IMR-90 (cell line): ENCODE measurements at regions not wholly inside any gene's neighbourhood (a gene's known extent, or its start where the extent isn't known, plus 50 kb on each side); places are given as distances from the start of the nearest gene placed in this dataset.

Experiments used
- BHLHE40 ChIP-seq: fragments of 150-350 bp; IDR thresholded peaks from 2 replicates; pipeline ENCODE4 v1.6.1; 2016; ENCODE audit warnings: mild to moderate bottlenecking, low read depth, low read length
- CEBPB ChIP-seq: IDR thresholded peaks from 2 replicates; pipeline ENCODE4 v1.6.1; 2012; ENCODE audit warnings: low read depth, low read length, improper control_type of control experiment
- CTCF ChIP-seq: conservative IDR thresholded peaks from 2 replicates; pipeline ENCODE4 v1.5.1; 2012; ENCODE audit warnings: mild to moderate bottlenecking, low read depth, low read length, improper control_type of control experiment
- ELK1 ChIP-seq: fragments of 150-350 bp; IDR thresholded peaks from 2 replicates; pipeline ENCODE4 v1.6.1; 2016; ENCODE audit warnings: low read depth, mild to moderate bottlenecking, low read length, moderate library complexity, borderline replicate concordance
- FOS ChIP-seq: fragments of 150-350 bp; IDR thresholded peaks from 2 replicates; pipeline ENCODE4 v1.6.1; 2016; ENCODE audit warnings: low read depth, low read length
- MAFK ChIP-seq: IDR thresholded peaks from 2 replicates; pipeline ENCODE4 v1.6.1; 2012; ENCODE audit warnings: low read depth, low read length, improper control_type of control experiment
- MXI1 ChIP-seq: IDR thresholded peaks from 2 replicates; pipeline ENCODE4 v1.6.1; 2012; ENCODE audit warnings: low read depth, mild to moderate bottlenecking, low read length, moderate library complexity, borderline replicate concordance
- NFE2L2 ChIP-seq: fragments of 150-350 bp; IDR thresholded peaks from 2 replicates; pipeline ENCODE4 v1.6.1; 2016; ENCODE audit warnings: low read depth, mild to moderate bottlenecking, low read length
- POLR2A ChIP-seq: IDR thresholded peaks from 2 replicates; pipeline ENCODE4 v1.6.1; 2012; ENCODE audit warnings: mild to moderate bottlenecking, low read depth, low read length
- RAD21 ChIP-seq: IDR thresholded peaks from 2 replicates; pipeline ENCODE4 v1.6.1; 2012; ENCODE audit warnings: low read length, improper control_type of control experiment
- RFX5 ChIP-seq: IDR thresholded peaks from 2 replicates; pipeline ENCODE4 v1.8.0; 2012; ENCODE audit warnings: low read depth, mild to moderate bottlenecking, low read length, moderate library complexity
- SMC3 ChIP-seq: fragments of 150-350 bp; IDR thresholded peaks from 2 replicates; pipeline ENCODE4 v1.6.1; 2016; ENCODE audit warnings: low read depth, mild to moderate bottlenecking, antibody characterized with exemption, low read length, moderate library complexity
- TF ChIP-seq, protein P1 (sequence below): fragments of 150-350 bp; IDR thresholded peaks from 2 replicates; pipeline ENCODE4 v1.6.1; 2017; ENCODE audit warnings: mild to moderate bottlenecking, antibody characterized with exemption, low read length, low read depth

DNA sequence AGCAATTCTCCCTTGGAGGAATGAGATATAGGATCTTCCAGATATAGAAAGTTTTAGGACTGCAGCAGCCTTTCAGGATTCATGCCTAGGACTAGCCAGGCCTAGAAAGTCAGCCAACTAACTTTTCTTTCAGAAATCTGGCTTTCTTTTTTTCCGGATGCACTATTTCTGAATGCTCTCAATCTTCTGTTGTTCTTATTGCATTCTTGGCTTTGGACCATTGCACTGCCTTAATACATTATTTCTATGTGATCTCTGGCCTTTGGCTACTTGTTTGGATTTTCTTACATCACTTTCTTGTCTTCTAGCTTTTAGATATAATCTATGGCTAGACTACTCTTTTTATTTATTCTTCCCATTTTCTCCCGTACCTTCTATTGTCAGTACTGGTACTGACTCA is 813.1 kb upstream of the HTR2C start:
- TF ChIP-seq BHLHE40, result no peak
- no peak for TF ChIP-seq POLR2A
- TF ChIP-seq SMC3, result no peak
- TF ChIP-seq CTCF, result no peak
- TF ChIP-seq FOS, result no peak
- TF ChIP-seq, protein P1, sequence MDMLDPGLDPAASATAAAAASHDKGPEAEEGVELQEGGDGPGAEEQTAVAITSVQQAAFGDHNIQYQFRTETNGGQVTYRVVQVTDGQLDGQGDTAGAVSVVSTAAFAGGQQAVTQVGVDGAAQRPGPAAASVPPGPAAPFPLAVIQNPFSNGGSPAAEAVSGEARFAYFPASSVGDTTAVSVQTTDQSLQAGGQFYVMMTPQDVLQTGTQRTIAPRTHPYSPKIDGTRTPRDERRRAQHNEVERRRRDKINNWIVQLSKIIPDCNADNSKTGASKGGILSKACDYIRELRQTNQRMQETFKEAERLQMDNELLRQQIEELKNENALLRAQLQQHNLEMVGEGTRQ, result no peak
- TF ChIP-seq RFX5, result no peak
- TF ChIP-seq ELK1, result no peak
- no peak for TF ChIP-seq CEBPB
- no peak for TF ChIP-seq NFE2L2
- TF ChIP-seq MAFK, result no peak
- no peak for TF ChIP-seq MXI1
- no peak for TF ChIP-seq RAD21
